ENCODE measurements at regions not wholly inside any gene's neighbourhood (a gene's known extent, or its start where the extent isn't known, plus 50 kb on each side); places are given as distances from the start of the nearest gene placed in this dataset.

GRCh38 chr13:62093984-62094780 is 678.5 kb upstream of the PCDH20 start:
- TF ChIP-seq EP300 (IDR thresholded peaks at IDR 0.05) = no peak
- TF ChIP-seq CTCF (IDR thresholded peaks at IDR 0.05) = no peak
- no peak for TF ChIP-seq POLR2A (IDR thresholded peaks at IDR 0.05)
- Histone ChIP-seq H3K4me3 (no peak overlapping the region), H3K36me3 (no peaks in the 10 kb centered on the region), H3K27me3 (no peaks in the 10 kb centered on the region), H3K4me1 (no peaks in the 10 kb centered on the region), H3K27ac (no peak overlapping the region), H3K9me3 (no peaks in the 10 kb centered on the region)
- no peak for DNase-seq (ENCODE audit: low spot score in 2 of 2)
- 60 to 65% methylated on average over 5 of the region's 5 CpGs for WGBS, 2 donors

- no peaks in the 10 kb centered on the region for H3K4me1 ChIP-seq
- H3K27me3 ChIP-seq = no peaks in the 10 kb centered on the region
- no peak overlapping the region for H3K4me3 ChIP-seq
- WGBS, 2 donors = 72 to 75% methylated on average over 2 of the region's 2 CpGs
- DNase-seq (ENCODE audit: low spot score in 2 of 2) = no peak
- no peaks in the 10 kb centered on the region for H3K9me3 ChIP-seq
- no peaks in the 10 kb centered on the region for H3K36me3 ChIP-seq
- H3K27ac ChIP-seq = no peak overlapping the region
- TF ChIP-seq CTCF (IDR thresholded peaks at IDR 0.05) (no peak), EP300 (IDR thresholded peaks at IDR 0.05) (no peak), POLR2A (IDR thresholded peaks at IDR 0.05) (no peak)
Measured at GRCh38 chr13:62092949-62093348, 677.3 kb upstream of the PCDH20 start.

- TF ChIP-seq POLR2A (IDR thresholded peaks at IDR 0.05) (no peak), CTCF (IDR thresholded peaks at IDR 0.05) (no peak), EP300 (IDR thresholded peaks at IDR 0.05) (no peak)
- no peaks in the 10 kb centered on the region for H3K4me1 ChIP-seq
- DNase-seq (ENCODE audit: low spot score in 2 of 2) = no peak
- WGBS, 2 donors = 73 to 75% methylated on average over 3 of the region's 3 CpGs
- H3K36me3 ChIP-seq = no peaks in the 10 kb centered on the region
- H3K27me3 ChIP-seq = no peaks in the 10 kb centered on the region
- H3K9me3 ChIP-seq = no peaks in the 10 kb centered on the region
- no peak overlapping the region for H3K4me3 ChIP-seq
- H3K27ac ChIP-seq = no peak overlapping the region
Measured at GRCh38 chr13:62092536-62092935, 676.9 kb upstream of the PCDH20 start.

- DNase-seq (ENCODE audit: low spot score in 2 of 2) = no peak
- Histone ChIP-seq H3K27ac (no peak overlapping the region), H3K4me3 (no peak overlapping the region), H3K9me3 (no peaks in the 10 kb centered on the region), H3K27me3 (no peaks in the 10 kb centered on the region), H3K36me3 (no peaks in the 10 kb centered on the region), H3K4me1 (no peaks in the 10 kb centered on the region)
- TF ChIP-seq CTCF (IDR thresholded peaks at IDR 0.05) (no peak), POLR2A (IDR thresholded peaks at IDR 0.05) (no peak), EP300 (IDR thresholded peaks at IDR 0.05) (no peak)
Measured at GRCh38 chr13:62088165-62088564, 672.5 kb upstream of the PCDH20 start.

- Histone ChIP-seq H3K27ac (no peak overlapping the region), H3K9me3 (no peaks in the 10 kb centered on the region), H3K36me3 (no peaks in the 10 kb centered on the region), H3K4me3 (no peak overlapping the region), H3K4me1 (no peaks in the 10 kb centered on the region), H3K27me3 (no peaks in the 10 kb centered on the region)
- TF ChIP-seq POLR2A (IDR thresholded peaks at IDR 0.05) = no peak
- TF ChIP-seq EP300 (IDR thresholded peaks at IDR 0.05) = no peak
- no peak for TF ChIP-seq CTCF (IDR thresholded peaks at IDR 0.05)
- no peak for DNase-seq (ENCODE audit: low spot score in 2 of 2)
- WGBS, 2 donors = 67 to 72% methylated on average over 4 of the region's 4 CpGs
Measured at GRCh38 chr13:62087124-62087523, 671.5 kb upstream of the PCDH20 start.
